ENCODE measurements at regions not wholly inside any gene's neighbourhood (a gene's known extent, or its start where the extent isn't known, plus 50 kb on each side); places are given as distances from the start of the nearest gene placed in this dataset.

- TF ChIP-seq POLR2AphosphoS5 (IDR thresholded peaks at IDR 0.05; ENCODE audit: borderline replicate concordance, low read depth, low read length) (no peak), EZH2 (IDR thresholded peaks at IDR 0.05) (no peak)
These were observed 144.0 kb upstream of the ADAMTS3 start for GRCh38 chr4:72712997-72713396.

All from SK-N-MC (cell line).